Ishikawa (cell line): ENCODE measurements at regions not wholly inside any gene's neighbourhood (a gene's known extent, or its start where the extent isn't known, plus 50 kb on each side); places are given as distances from the start of the nearest gene placed in this dataset.

Source experiments
- EGR1 ChIP-seq: IDR thresholded peaks from 2 replicates; pipeline ENCODE4 v1.6.1; 2012
- FOXM1 ChIP-seq: IDR thresholded peaks from 2 replicates; pipeline ENCODE4 v1.6.1; 2012; ENCODE audit warnings: low read depth, borderline replicate concordance
- NFIC ChIP-seq: IDR thresholded peaks from 2 replicates; pipeline ENCODE4 v1.6.1; 2012
- RAD21 ChIP-seq: IDR thresholded peaks from 2 replicates; pipeline ENCODE4 v1.6.1; 2012; ENCODE audit warnings: low read depth
- REST ChIP-seq: IDR thresholded peaks from 2 replicates; pipeline ENCODE4 v1.6.1; 2012; ENCODE audit warnings: low read depth, mild to moderate bottlenecking
- TAF1 ChIP-seq: IDR thresholded peaks from 2 replicates; pipeline ENCODE4 v1.6.1; 2012; ENCODE audit warnings: low read depth, mild to moderate bottlenecking
- TEAD4 ChIP-seq: IDR thresholded peaks from 2 replicates; pipeline ENCODE4 v1.6.1; 2012
- USF1 ChIP-seq: IDR thresholded peaks from 2 replicates; pipeline ENCODE4 v1.6.1; 2012
- ZBTB7A ChIP-seq: IDR thresholded peaks from 2 replicates; pipeline ENCODE4 v1.6.1; 2012; ENCODE audit warnings: low read depth

DNA sequence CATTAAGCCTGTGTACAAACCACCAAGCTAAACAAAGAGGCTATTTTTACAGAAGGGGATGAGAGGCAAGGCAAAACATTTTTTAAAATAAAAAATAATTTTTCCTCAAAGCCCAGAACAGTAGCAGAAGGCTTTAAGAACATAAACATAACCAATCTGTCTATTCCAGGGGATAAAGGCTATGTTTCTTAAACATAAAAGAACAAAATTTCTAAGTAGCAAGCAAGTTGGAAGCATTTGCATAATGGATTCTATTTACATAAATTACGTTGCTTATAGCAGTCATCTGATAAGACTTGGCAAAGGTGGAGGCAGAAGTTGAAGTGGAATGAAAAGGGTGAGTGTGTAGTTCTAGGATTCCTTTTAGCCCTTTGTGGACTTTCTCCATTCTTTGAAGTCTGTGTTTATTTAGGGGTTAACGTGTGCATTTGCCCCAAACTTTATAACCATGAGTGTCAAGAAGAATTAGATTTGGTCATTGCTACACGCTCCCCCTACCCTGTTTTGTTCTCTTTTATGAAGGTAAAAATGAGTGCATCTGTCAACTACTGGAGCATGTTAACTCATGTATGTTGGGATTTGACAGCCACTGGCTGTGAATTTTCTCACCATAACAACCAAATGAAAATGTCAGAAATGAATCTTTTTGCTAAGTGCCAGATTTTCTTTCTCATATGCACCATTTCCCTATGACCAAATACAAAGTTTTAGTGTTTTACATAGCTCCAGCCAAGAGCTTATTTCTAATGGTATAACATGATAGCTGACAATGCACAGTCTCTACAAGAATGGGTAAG, 378.4 kb upstream of the IGFBP7 start:
- no peak for TF ChIP-seq ZBTB7A
- no peak for TF ChIP-seq FOXM1
- TF ChIP-seq USF1, result no peak
- TF ChIP-seq REST, result no peak
- TF ChIP-seq EGR1, result no peak
- TF ChIP-seq TAF1, result no peak
- no peak for TF ChIP-seq RAD21
- TF ChIP-seq TEAD4, result no peak
- no peak for TF ChIP-seq NFIC
